HG03378 (cell line): ENCODE measurements at regions not wholly inside any gene's neighbourhood (a gene's known extent, or its start where the extent isn't known, plus 50 kb on each side); places are given as distances from the start of the nearest gene placed in this dataset.
"Not testable (repeated sequence)": the region's sequence is repeated elsewhere in the genome, so short reads cannot be mapped to it uniquely, and the experiment has no call there.

Experiments
- ATAC-seq: cut with Tn5 transposase; IDR thresholded peaks from one replicate; pipeline ENCODE4 v1.9.1; 2021; ENCODE audit warnings: mild to moderate bottlenecking, moderate library complexity; ENCODE audit not compliant: unreplicated experiment

DNA sequence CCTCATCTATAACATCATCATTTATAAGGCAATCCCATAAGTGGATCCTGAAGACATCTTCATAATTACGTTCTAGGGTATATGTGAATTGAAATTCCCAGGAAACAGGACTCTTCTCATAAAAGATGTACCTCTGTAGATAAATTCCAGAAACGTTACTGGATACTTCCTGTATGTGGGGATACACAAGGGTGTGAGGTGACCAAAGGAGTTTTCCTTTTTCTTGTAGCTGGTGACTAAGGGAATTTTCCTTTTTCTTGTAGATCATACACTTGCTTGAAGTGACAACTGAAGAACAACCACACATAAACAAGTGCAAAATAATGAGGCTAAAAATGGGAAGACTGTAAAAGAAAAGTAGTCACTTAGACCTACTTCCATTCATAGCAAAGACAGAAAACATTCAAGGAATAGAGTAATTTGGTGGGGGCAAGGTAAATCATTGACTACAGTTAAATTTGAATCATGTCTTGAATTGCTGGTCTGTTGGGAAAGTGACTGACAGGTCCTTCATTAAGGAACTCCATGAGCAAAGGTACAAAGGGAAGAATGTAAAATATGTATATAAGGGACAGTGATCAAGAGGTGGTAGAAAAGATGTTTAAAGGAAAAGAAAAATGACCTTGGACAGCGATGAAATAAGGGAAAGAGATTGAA is 53.2 kb upstream of the UBE2E3 start:
- no peak for ATAC-seq

GRCh38 chr2:180925700-180926099 is 54.7 kb upstream of the UBE2E3 start:
- ATAC-seq: no peak

GRCh38 chr2:180924063-180924462 is 56.3 kb upstream of the UBE2E3 start:
- no peak for ATAC-seq

DNA sequence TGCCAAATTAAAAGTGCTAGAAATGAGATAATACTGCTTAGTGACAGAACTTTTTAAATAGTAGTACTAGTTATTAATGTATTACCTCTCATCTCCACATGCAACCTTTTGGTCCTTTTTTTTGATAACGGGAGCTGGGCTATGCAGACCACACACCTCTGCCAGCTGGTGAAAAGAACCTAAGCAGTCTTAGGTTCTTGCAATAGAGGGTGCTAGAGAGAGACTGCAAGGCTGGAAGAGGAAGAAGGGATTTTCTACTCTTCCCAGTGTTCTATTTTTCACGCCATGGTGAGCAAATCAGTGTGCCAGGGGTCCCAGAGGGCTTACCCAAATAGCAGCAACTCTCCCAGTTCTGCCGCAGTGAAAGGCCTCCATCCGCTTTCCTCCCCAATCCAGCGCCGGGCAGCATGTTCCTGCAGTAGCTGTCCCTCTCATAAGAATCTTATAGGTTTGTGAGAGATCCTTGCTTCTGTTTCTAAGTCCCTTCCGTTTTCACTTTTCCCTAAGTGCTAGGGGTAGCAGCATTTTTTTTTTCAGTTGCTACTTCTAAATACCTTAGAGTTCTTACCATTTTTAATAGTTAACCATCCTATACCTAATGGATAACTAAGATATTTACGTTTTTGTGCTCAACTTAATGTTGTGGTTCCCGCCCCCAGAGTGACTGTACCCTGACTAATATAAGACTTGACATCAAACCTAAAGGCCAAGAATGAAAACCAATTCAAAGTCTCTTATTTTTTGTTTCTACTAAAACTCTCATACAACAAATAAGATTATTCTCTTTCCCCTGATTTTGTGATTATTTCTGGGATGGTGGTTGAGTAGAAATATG is 69.4 kb upstream of the UBE2E3 start:
- no peak for ATAC-seq

- ATAC-seq: no peak
Observed at GRCh38 chr2:180907731-180908130, 72.7 kb upstream of the UBE2E3 start.

GRCh38 chr2:180905461-180905860 is 74.9 kb upstream of the UBE2E3 start:
- no peak for ATAC-seq

DNA sequence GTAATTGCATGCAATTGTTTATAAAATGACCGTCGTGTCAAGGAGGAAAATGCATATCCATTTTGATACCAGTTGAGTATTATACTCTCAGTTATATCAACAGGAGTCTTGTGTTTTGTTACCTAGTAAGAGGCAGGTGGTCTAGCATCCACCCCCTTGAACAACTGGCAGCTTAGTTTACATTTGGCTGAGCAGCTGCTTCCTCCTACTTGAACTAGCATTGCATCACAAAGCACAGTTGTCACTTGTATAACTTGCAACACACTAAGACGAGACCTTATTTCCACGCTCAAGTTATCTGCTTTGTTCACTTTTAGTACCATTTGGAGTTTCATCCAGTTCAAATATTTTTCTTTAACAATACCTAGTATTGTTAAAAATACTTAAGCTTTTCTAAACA is 75.4 kb upstream of the UBE2E3 start:
- no peak for ATAC-seq

GRCh38 chr2:180901331-180901730 is 79.1 kb upstream of the UBE2E3 start:
- ATAC-seq: no peak

DNA sequence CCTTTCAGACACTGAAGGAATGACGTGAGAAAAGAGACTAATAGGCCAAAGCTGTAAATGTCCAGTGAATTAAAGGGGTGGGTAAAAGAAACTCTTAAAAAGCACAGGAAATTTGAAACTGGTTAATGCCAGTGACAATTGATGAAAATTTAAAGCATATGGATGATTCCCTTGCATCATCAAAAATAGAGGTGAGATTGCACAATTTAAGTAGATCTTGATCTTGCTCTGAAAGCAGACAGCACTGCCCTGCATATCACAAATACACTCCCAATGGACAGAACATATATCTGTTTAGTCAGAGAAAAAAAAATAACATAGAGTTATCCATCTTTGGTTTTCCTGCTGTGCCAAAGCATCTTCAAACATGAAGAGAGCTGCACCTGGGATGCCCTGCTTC is 86.7 kb upstream of the UBE2E3 start:
- ATAC-seq: no peak

- no peak for ATAC-seq
Observed at GRCh38 chr2:180892091-180892490, 88.3 kb upstream of the UBE2E3 start.

DNA sequence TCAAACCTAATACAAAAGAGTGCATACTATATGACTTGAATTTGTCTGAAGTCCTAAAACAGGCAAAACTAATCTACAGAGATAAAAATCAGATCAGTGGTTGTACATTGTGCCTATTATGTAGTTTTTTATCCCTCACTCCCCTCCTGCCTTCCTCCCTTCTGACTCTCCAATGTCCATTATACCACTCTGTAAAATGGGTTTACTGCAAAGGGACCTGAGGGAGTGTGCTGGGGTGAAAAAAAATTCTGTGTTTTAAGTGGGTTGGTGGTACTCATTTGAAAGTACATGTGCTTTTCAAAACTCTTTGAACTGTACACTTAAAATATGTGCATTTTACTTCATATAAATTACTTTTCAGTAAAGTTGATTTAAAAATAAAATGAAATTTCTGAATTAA is 89.0 kb upstream of the UBE2E3 start:
- no peak for ATAC-seq

GRCh38 chr2:180890781-180891180 is 89.6 kb upstream of the UBE2E3 start:
- ATAC-seq: no peak

GRCh38 chr2:180882959-180883358 is 97.4 kb upstream of the UBE2E3 start:
- no peak for ATAC-seq

DNA sequence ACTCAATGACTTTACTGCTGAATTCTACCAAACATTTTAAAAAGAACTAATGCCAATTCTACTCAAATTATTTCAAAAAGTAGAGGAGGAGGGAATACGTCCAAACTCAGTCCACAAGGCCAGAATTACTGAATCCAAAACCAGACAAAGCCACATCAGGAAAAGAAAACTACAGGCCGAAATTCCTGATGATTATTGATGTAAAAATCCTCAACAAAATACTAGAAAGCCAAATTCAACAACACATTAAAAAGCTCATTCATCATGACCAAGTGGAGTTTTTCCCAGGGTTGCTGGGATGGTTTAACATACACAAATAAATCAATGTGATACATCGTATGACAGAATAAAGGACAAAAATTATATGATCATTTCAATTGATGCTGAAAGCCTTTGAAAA is 103.9 kb upstream of the UBE2E3 start:
- ATAC-seq: no peak

DNA sequence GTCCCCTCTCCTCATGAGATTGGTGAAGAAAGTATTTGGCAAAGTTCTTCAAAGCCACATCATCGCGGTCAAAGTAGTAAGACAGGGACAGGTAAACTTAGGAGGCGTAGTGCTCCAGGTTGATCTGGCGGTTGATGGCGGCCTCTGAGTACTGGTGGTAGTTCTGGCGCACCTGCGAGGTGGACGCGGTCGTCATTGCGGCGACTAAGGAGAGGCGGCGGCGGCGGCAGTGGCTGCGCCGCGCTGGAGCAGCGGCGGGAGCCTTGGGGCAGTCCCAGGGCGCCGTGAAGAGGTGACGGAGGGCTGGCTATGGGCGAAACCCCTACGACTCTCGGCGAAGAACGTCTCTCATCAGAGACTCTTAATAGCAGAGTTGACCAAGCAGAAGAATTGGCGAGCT is 107.2 kb upstream of the UBE2E3 start:
- no peak for ATAC-seq

DNA sequence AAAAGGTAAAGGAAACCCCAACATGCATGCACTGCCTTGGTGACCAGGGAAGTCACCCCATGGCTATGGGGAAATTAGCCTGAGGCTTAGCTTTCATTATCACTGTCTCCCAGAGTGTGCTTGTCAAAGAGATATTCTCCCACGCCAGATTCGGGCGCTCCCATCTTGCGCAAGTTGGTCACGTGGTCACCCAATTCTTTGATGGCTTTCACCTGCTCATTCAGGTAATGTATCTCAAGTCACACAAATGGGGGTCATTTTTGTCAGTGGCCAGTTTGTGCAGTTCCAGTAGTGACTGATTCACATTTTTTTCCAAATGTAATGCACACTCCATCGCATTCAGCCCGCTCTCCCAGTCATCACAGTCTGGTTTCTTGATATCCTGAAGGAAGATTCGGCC is 107.6 kb upstream of the UBE2E3 start:
- not testable (repeated sequence) for ATAC-seq

DNA sequence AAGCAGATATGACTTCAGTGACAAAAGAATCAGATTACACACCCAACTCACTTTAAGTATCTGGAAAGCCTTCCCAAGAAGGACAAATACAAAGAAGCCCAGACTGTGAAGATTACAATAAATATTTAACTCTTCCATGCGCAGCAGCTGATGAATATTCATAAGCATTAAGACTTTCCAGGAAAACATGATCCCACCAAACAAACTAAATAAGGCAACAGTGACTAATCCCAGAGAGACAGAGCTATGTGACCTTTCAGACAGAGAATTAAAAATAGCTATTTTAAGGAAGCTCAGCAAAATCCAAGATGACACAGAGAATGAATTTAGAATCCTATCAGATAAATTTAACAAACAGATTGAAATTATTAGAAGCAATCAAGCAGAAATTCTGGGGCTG is 108.2 kb upstream of the UBE2E3 start:
- no peak for ATAC-seq

- ATAC-seq: no peak
Observed at GRCh38 chr2:180871649-180872048, 108.8 kb upstream of the UBE2E3 start.

DNA sequence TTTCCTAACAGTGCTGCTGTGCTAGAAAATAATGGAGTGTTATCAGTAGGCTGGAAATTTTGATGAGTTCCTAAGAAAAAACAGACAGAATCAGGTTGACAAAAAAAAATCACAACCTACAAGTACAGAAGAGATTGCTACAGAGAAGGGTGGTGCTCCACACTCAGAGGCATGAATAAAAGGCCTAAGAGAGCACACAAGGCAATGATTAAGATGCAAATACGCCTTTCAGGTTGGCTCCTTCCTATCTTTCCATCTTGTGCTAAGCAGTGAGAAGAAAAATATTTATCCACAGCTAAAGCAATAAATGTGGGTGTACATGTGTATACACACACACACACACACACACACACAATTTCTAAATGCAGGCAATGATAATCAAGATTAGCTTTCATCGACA is 130.6 kb upstream of the UBE2E3 start:
- no peak for ATAC-seq

GRCh38 chr2:180848393-180848792 is 132.0 kb upstream of the UBE2E3 start:
- ATAC-seq: no peak

DNA sequence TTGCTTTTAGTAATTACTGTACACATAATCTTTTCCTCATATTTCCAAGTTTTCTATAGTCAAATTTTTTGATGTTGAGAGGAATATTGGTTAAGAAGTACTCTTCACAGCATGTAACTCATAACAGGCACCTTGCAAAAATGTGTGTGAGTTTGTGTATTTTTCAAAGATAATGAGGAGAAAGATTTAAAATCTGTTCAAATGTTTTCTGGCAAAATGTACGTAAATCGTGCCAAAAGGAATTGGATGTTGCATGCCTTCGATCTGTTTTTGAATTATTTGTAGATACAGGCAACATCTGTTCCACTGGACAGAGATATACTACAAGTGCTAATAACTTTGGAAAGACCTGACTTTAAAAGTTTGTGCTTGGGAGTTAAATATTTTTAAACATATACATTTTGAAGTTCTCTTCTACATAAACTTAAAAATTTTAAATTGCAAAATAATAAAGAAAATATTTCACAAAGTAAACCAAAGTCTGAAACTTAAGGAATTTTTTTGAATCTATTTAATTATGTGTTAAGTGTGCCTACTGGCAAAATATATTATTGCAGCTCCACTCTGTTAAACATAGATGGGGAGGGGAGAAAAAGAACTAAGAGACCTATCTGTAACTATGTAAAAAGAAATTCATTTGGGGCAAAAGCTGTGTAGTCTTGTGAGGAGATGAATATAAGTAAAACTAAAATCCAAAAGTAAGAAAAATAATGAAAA is 133.5 kb upstream of the UBE2E3 start:
- no peak for ATAC-seq

- no peak for ATAC-seq
Observed at GRCh38 chr2:180842461-180842860, 137.9 kb upstream of the UBE2E3 start.
